HEK293T (cell line): ENCODE measurements at regions not wholly inside any gene's neighbourhood (a gene's known extent, or its start where the extent isn't known, plus 50 kb on each side); places are given as distances from the start of the nearest gene placed in this dataset.

Experiments
- ARNT ChIP-seq: fragments of 450-650 bp; IDR thresholded peaks from 2 replicates; pipeline ENCODE4 v1.6.1; 2017; ENCODE audit warnings: mild to moderate bottlenecking
- BHLHE40 ChIP-seq: fragments of 450-650 bp; IDR thresholded peaks from 2 replicates; pipeline ENCODE4 v1.6.1; 2016; ENCODE audit warnings: mild to moderate bottlenecking, moderate library complexity, borderline replicate concordance
- CTBP1 ChIP-seq: fragments of 450-650 bp; IDR thresholded peaks from 2 replicates; pipeline ENCODE4 v1.6.1; 2016; ENCODE audit warnings: borderline replicate concordance
- FOXA1 ChIP-seq: fragments of 450-650 bp; IDR thresholded peaks from 2 replicates; pipeline ENCODE4 v1.6.1; 2016; ENCODE audit warnings: mild to moderate bottlenecking
- FOXM1 ChIP-seq: fragments of 450-650 bp; IDR thresholded peaks from 2 replicates; pipeline ENCODE4 v1.6.1; 2017; ENCODE audit warnings: mild to moderate bottlenecking, borderline replicate concordance
- HDGF ChIP-seq: fragments of 450-650 bp; IDR thresholded peaks from 2 replicates; pipeline ENCODE4 v1.6.1; 2017; ENCODE audit warnings: antibody characterized with exemption, borderline replicate concordance
- L3MBTL2 ChIP-seq: fragments of 450-650 bp; conservative IDR thresholded peaks from 2 replicates; pipeline ENCODE4 v1.6.1; 2016; ENCODE audit warnings: mild to moderate bottlenecking
- NFRKB ChIP-seq: fragments of 450-650 bp; IDR thresholded peaks from 2 replicates; pipeline ENCODE4 v1.6.1; 2016; ENCODE audit warnings: mild to moderate bottlenecking, moderate library complexity
- SP1 ChIP-seq: fragments of 450-650 bp; IDR thresholded peaks from 2 replicates; pipeline ENCODE4 v1.6.1; 2017
- SUZ12 ChIP-seq: fragments of 450-650 bp; IDR thresholded peaks from 2 replicates; pipeline ENCODE4 v1.6.1; 2016; ENCODE audit warnings: mild to moderate bottlenecking
- TARDBP ChIP-seq: fragments of 450-650 bp; IDR thresholded peaks from 2 replicates; pipeline ENCODE4 v1.6.1; 2016

DNA sequence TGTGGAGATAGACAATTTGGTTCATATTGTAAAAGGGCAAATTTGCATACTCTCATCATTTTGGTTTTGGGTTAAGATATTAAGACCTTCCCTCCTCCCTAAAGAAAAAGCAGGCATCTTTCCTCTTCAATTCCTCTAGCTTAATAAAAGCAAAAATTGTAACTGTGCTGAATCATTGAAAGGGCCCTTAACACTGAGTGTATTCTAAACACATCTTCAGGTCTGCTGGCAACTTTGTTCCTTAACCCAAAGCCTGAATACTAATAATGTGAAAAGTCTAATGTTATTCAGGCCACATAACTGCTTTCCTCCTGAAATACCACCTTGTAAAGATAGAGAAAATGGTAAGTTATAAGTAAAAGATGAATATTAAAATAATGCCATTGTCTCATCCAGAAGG, 1200.5 kb upstream of the FAM98A start:
- TF ChIP-seq SP1: no peak
- TF ChIP-seq ARNT: no peak
- no peak for TF ChIP-seq FOXA1
- no peak for TF ChIP-seq SUZ12
- no peak for TF ChIP-seq TARDBP
- no peak for TF ChIP-seq FOXM1
- no peak for TF ChIP-seq NFRKB
- no peak for TF ChIP-seq HDGF
- TF ChIP-seq L3MBTL2: no peak
- no peak for TF ChIP-seq BHLHE40
- no peak for TF ChIP-seq CTBP1
